Liver (tissue), 8 donors: ENCODE measurements at regions not wholly inside any gene's neighbourhood (a gene's known extent, or its start where the extent isn't known, plus 50 kb on each side); places are given as distances from the start of the nearest gene placed in this dataset.

Source experiments
- DNase-seq: peaks from one replicate; pipeline ENCODE4 v3.0.0-alpha.2; 2017; ENCODE audit warnings: low spot score
- H3K27ac ChIP-seq, 2 donors: one replicate each; pipeline ENCODE4 v1.7.0; 2013; ENCODE audit warnings: inconsistent platforms in 2 of 2, low read length in 2 of 2, control low read depth in 1 of 2, low read depth in 1 of 2, mild to moderate bottlenecking in 1 of 2
- H3K27me3 ChIP-seq, 4 donors: one replicate each; pipeline versions ENCODE4 v1.6.1 to v1.7.0; 2013; ENCODE audit warnings: low read length in 3 of 4, inconsistent platforms in 1 of 4, mild to moderate bottlenecking in 1 of 4, moderate library complexity in 1 of 4; ENCODE audit not compliant: control insufficient read depth in 4 of 4, insufficient read depth in 4 of 4
- H3K36me3 ChIP-seq, 4 donors: one replicate each; pipeline versions ENCODE4 v1.6.1 to v1.7.0; 2013; ENCODE audit warnings: low read length in 3 of 4, mild to moderate bottlenecking in 3 of 4, low read depth in 1 of 4, moderate library complexity in 1 of 4; ENCODE audit not compliant: control insufficient read depth in 4 of 4, insufficient read depth in 3 of 4
- H3K4me1 ChIP-seq, 4 donors: one replicate each; pipeline versions ENCODE4 v1.6.1 to v1.7.0; 2013; ENCODE audit warnings: low read length in 3 of 4, mild to moderate bottlenecking in 3 of 4, moderate library complexity in 1 of 4; ENCODE audit not compliant: control insufficient read depth in 4 of 4, insufficient read depth in 4 of 4
- H3K4me3 ChIP-seq, 3 donors: one replicate each; pipeline versions ENCODE4 v1.6.1 to v1.7.0; 2013; ENCODE audit warnings: low read length in 3 of 3, control low read depth in 1 of 3, low read depth in 1 of 3, mild to moderate bottlenecking in 1 of 3
- H3K9ac ChIP-seq, 2 donors: one replicate each; pipeline ENCODE4 v1.7.0; 2013; ENCODE audit warnings: low read length in 2 of 2, mild to moderate bottlenecking in 2 of 2, moderate library complexity in 2 of 2, control low read depth in 1 of 2, low read depth in 1 of 2
- H3K9me3 ChIP-seq, 4 donors: one replicate each; pipeline versions ENCODE4 v1.6.1 to v1.7.0; 2013; ENCODE audit warnings: low read length in 3 of 4; ENCODE audit not compliant: control insufficient read depth in 4 of 4
- ATF3 ChIP-seq: IDR thresholded peaks from 2 replicates; pipeline ENCODE4 v1.6.1; 2016; ENCODE audit warnings: antibody characterized with exemption
- CTCF ChIP-seq: fragments of 150-350 bp; IDR thresholded peaks from 2 replicates; pipeline ENCODE4 v1.5.1; 2017; ENCODE audit warnings: improper control_type of control experiment, low read depth, low read length; ENCODE audit not compliant: missing input control
- EGR1 ChIP-seq, 2 donors: IDR thresholded peaks; 2 replicates each; pipeline ENCODE4 v1.6.1; 2016 to 2018; ENCODE audit warnings: antibody characterized with exemption in 2 of 2, low read depth in 2 of 2
- FOXA1 ChIP-seq: IDR thresholded peaks from 2 replicates; pipeline ENCODE4 v1.6.1; 2016; ENCODE audit warnings: antibody characterized with exemption
- FOXA2 ChIP-seq: IDR thresholded peaks from 2 replicates; pipeline ENCODE4 v1.6.1; 2016; ENCODE audit warnings: antibody characterized with exemption
- GABPA ChIP-seq, 2 donors: IDR thresholded peaks in 1 of 2; conservative IDR thresholded peaks in 1 of 2; 2 replicates each; pipeline ENCODE4 v1.6.1; 2016; ENCODE audit warnings: antibody characterized with exemption in 2 of 2, mild to moderate bottlenecking in 1 of 2, moderate library complexity in 1 of 2
- HNF4A ChIP-seq, 2 donors: conservative IDR thresholded peaks; 2 replicates each; pipeline ENCODE4 v1.6.1; 2016; ENCODE audit warnings: antibody characterized with exemption in 2 of 2, mild to moderate bottlenecking in 2 of 2
- HNF4G ChIP-seq: IDR thresholded peaks from 2 replicates; pipeline ENCODE4 v1.6.1; 2016; ENCODE audit warnings: antibody characterized with exemption
- MAX ChIP-seq: IDR thresholded peaks from 2 replicates; pipeline ENCODE4 v1.6.1; 2016; ENCODE audit warnings: antibody characterized with exemption
- NR2F2 ChIP-seq: IDR thresholded peaks from 2 replicates; pipeline ENCODE4 v1.6.1; 2016; ENCODE audit warnings: antibody characterized with exemption
- REST ChIP-seq: IDR thresholded peaks from 2 replicates; pipeline ENCODE4 v1.6.1; 2016; ENCODE audit warnings: antibody characterized with exemption, mild to moderate bottlenecking
- RXRA ChIP-seq, 2 donors: IDR thresholded peaks; 2 replicates each; pipeline ENCODE4 v1.6.1; 2017 to 2018; ENCODE audit warnings: antibody characterized with exemption in 2 of 2, mild to moderate bottlenecking in 1 of 2
- SP1 ChIP-seq: IDR thresholded peaks from 2 replicates; pipeline ENCODE4 v1.6.1; 2018; ENCODE audit warnings: antibody characterized with exemption, mild to moderate bottlenecking
- TAF1 ChIP-seq: conservative IDR thresholded peaks from 2 replicates; pipeline ENCODE4 v1.6.1; 2016; ENCODE audit warnings: antibody characterized with exemption, mild to moderate bottlenecking
- YY1 ChIP-seq: IDR thresholded peaks from 2 replicates; pipeline ENCODE4 v1.6.1; 2016; ENCODE audit warnings: antibody characterized with exemption, mild to moderate bottlenecking
- ZBTB33 ChIP-seq: IDR thresholded peaks from 2 replicates; pipeline ENCODE4 v1.6.1; 2016; ENCODE audit warnings: antibody characterized with exemption
- WGBS: extraction: QIAGEN DNeasy Blood & Tissue Kit; methylation state at CpG from one replicate; pipeline ENCODE4 v1.1.7; 2013; 5-methylcytosine and 5-hydroxymethylcytosine counted together
- donor health status: healthy.
- donor health status: healthy.
- donor health status: healthy.
- donor health status: healthy.
- donor health status: healthy.

- TF ChIP-seq HNF4G (no peak), GABPA (IDR thresholded peaks at IDR 0.05 in 1 of 2, conservative IDR thresholded peaks at IDR 0.05 in 1 of 2) (no peak), MAX (no peak), HNF4A (conservative IDR thresholded peaks at IDR 0.05) (no peak), NR2F2 (no peak), REST (no peak), SP1 (no peak), CTCF (no peak), YY1 (no peak), RXRA (IDR thresholded peaks at IDR 0.05) (no peak), ZBTB33 (no peak), ATF3 (no peak), FOXA2 (no peak)
- Histone ChIP-seq H3K9ac (no peak overlapping the region), H3K27me3 (no peaks in the 10 kb centered on the region), H3K4me1 (no peaks in the 10 kb centered on the region), H3K27ac (no peak overlapping the region), H3K9me3 (no peaks in the 10 kb centered on the region), H3K4me3 (no peak overlapping the region), H3K36me3 (no peaks in the 10 kb centered on the region)
- WGBS = 82% methylated on average over 2 of the region's 2 CpGs
- no peak for DNase-seq
Observed at GRCh38 chr13:74661851-74662250, 527.6 kb upstream of the KLF12 start.

GRCh38 chr13:74657765-74658164 is 523.6 kb upstream of the KLF12 start:
- no peak overlapping the region for H3K27ac ChIP-seq
- WGBS = 69% methylated on average over 1 of the region's 1 CpG
- H3K27me3 ChIP-seq = no peaks in the 10 kb centered on the region
- no peak for TF ChIP-seq FOXA2
- no peak for TF ChIP-seq HNF4G
- no peak for TF ChIP-seq SP1
- no peak for TF ChIP-seq EGR1 (IDR thresholded peaks at IDR 0.05; ENCODE audit: low read depth in 2 of 2)
- no peak for TF ChIP-seq RXRA (IDR thresholded peaks at IDR 0.05)
- TF ChIP-seq FOXA1 = no peak
- TF ChIP-seq ATF3 = no peak
- no peak for TF ChIP-seq YY1
- no peak for TF ChIP-seq NR2F2
- no peak for TF ChIP-seq GABPA (IDR thresholded peaks at IDR 0.05 in 1 of 2, conservative IDR thresholded peaks at IDR 0.05 in 1 of 2)
- no peak for TF ChIP-seq HNF4A (conservative IDR thresholded peaks at IDR 0.05)
- no peak for TF ChIP-seq TAF1
- no peak for TF ChIP-seq CTCF
- no peak overlapping the region for H3K9ac ChIP-seq
- no peaks in the 10 kb centered on the region for H3K36me3 ChIP-seq
- H3K4me3 ChIP-seq = no peak overlapping the region
- H3K9me3 ChIP-seq = no peaks in the 10 kb centered on the region
- no peaks in the 10 kb centered on the region for H3K4me1 ChIP-seq
- no peak for DNase-seq
